GM23248 (cell line): ENCODE measurements at regions not wholly inside any gene's neighbourhood (a gene's known extent, or its start where the extent isn't known, plus 50 kb on each side); places are given as distances from the start of the nearest gene placed in this dataset.

ENCODE experiments used
- DNase-seq: peaks from one replicate; pipeline ENCODE4 v3.0.0-alpha.2; 2015
- H2AFZ ChIP-seq: fragments of 200-600 bp; sonication (generic); 2 replicates; pipeline ENCODE4 v1.6.1; 2016; ENCODE audit warnings: antibody characterized with exemption
- H3F3A ChIP-seq: fragments of 200-600 bp; sonication (generic); 2 replicates; pipeline ENCODE4 v1.6.1; 2016; ENCODE audit warnings: mild to moderate bottlenecking, antibody characterized with exemption, mixed run types; ENCODE audit not compliant: insufficient read depth
- H3K27ac ChIP-seq: fragments of 200-600 bp; sonication (generic); 2 replicates; pipeline ENCODE4 v1.5.1; 2016; ENCODE audit warnings: mild to moderate bottlenecking
- H3K27me3 ChIP-seq: fragments of 200-600 bp; sonication (generic); replicated peaks from 2 replicates; pipeline ENCODE4 v1.6.1; 2016; ENCODE audit warnings: mild to moderate bottlenecking; ENCODE audit not compliant: insufficient read depth
- H3K36me3 ChIP-seq: fragments of 200-600 bp; sonication (generic); 2 replicates; pipeline ENCODE4 v1.6.1; 2016; ENCODE audit warnings: low read depth, mild to moderate bottlenecking
- H3K4me1 ChIP-seq: fragments of 200-600 bp; sonication (generic); 2 replicates; pipeline ENCODE4 v1.6.1; 2016; ENCODE audit warnings: mild to moderate bottlenecking; ENCODE audit not compliant: insufficient read depth
- H3K4me2 ChIP-seq: fragments of 200-600 bp; sonication (generic); one replicate; pipeline ENCODE4 v1.6.1; 2016; ENCODE audit warnings: mild to moderate bottlenecking; ENCODE audit not compliant: unreplicated experiment
- H3K4me3 ChIP-seq: fragments of 200-600 bp; sonication (generic); 2 replicates; pipeline ENCODE4 v1.5.1; 2016; ENCODE audit warnings: mild to moderate bottlenecking
- H3K79me2 ChIP-seq: fragments of 200-600 bp; sonication (generic); 2 replicates; pipeline ENCODE4 v1.6.1; 2016; ENCODE audit warnings: mild to moderate bottlenecking; ENCODE audit not compliant: insufficient read depth
- H3K9ac ChIP-seq: fragments of 200-600 bp; sonication (generic); 2 replicates; pipeline ENCODE4 v1.6.1; 2016; ENCODE audit warnings: mild to moderate bottlenecking
- H3K9me2 ChIP-seq: fragments of 200-600 bp; sonication (generic); 2 replicates; pipeline ENCODE4 v1.6.1; 2016; ENCODE audit warnings: mixed run types, mild to moderate bottlenecking, moderate library complexity; ENCODE audit not compliant: insufficient read depth
- H3K9me3 ChIP-seq: fragments of 200-600 bp; sonication (generic); one replicate; pipeline ENCODE4 v1.6.1; 2017; ENCODE audit warnings: low read depth
- H4K20me1 ChIP-seq: fragments of 200-600 bp; sonication (generic); 2 replicates; pipeline ENCODE4 v1.6.0; 2016; ENCODE audit not compliant: insufficient read depth
- EZH2 ChIP-seq: fragments of 200-600 bp; sonication (generic); IDR thresholded peaks from 2 replicates; pipeline ENCODE4 v1.6.1; 2018; ENCODE audit warnings: antibody characterized with exemption, mild to moderate bottlenecking; ENCODE audit not compliant: insufficient read depth, poor library complexity, severe bottlenecking
- EZH2phosphoT487 ChIP-seq: fragments of 200-600 bp; sonication (generic); IDR thresholded peaks from 2 replicates; pipeline ENCODE4 v1.6.1; 2018; ENCODE audit warnings: antibody characterized with exemption, moderate library complexity, mild to moderate bottlenecking, low read depth; ENCODE audit not compliant: insufficient read depth
- WGBS, 2 experiments: methylation state at CpG; one replicate each; pipeline ENCODE4 v1.1.6; 2015 to 2017; ENCODE audit warnings: low lambda C conversion rate in 2 of 2, low coverage in 1 of 2; ENCODE audit errors: missing lambda C conversion rate in 2 of 2; 5-methylcytosine and 5-hydroxymethylcytosine counted together
- in situ Hi-C: fragments of 300-500 bp; cut with MboI; formaldehyde crosslinking; loops from 2 replicates; pipeline ENCODE4 v1.15.0; 2020

- Histone ChIP-seq H3F3A (no peaks in the 10 kb centered on the region), H3K9me2 (no peaks in the 10 kb centered on the region), H3K9me3 (no peaks in the 10 kb centered on the region), H3K4me2 (no peak overlapping the region), H2AFZ (no peak overlapping the region), H3K27me3 (no peaks in the 10 kb centered on the region), H3K4me1 (peaks cover 6% of the 10 kb centered on the region; the same call in 1 of the 2 replicates), H3K36me3 (no peaks in the 10 kb centered on the region), H3K27ac (no peak overlapping the region), H3K9ac (no peak overlapping the region), H3K4me3 (no peak overlapping the region), H4K20me1 (no peaks in the 10 kb centered on the region), H3K79me2 (no peaks in the 10 kb centered on the region)
- TF ChIP-seq EZH2phosphoT487: no peak
- TF ChIP-seq EZH2: no peak
- WGBS, 2 experiments: 85 to 88% methylated on average over 4 of the region's 4 CpGs
- DNase-seq: no peak
- in situ Hi-C loops: no loop called here
These were observed 547.3 kb upstream of the ZNF608 start for GRCh38 chr5:125293726-125294125.

DNA sequence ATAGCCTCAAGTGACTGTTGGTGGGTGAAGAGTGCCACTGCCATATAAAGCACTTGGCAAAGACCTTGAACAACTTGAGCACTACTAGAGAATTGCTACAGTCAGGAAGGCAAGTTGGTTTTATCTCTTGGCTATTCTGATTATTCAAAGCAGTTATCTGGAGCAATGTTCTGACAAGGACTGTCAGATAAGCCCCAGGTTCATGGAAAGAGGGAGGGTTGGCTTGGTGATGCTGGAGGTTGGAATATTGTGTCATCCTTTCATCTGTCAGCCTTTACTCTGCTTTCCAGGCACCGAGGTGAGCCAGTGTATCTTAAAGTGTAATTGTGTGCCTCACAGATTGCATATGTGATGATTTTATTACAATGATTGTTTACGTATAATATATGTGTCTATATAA lies 548.4 kb upstream of the ZNF608 start:
- Histone ChIP-seq H3K4me3 (no peak overlapping the region), H2AFZ (no peak overlapping the region), H3K36me3 (no peaks in the 10 kb centered on the region), H3F3A (no peaks in the 10 kb centered on the region), H3K27me3 (no peaks in the 10 kb centered on the region), H3K27ac (no peak overlapping the region), H3K4me2 (no peak overlapping the region), H3K4me1 (peaks cover 6% of the 10 kb centered on the region; the same call in 1 of the 2 replicates), H3K79me2 (no peaks in the 10 kb centered on the region), H3K9ac (no peak overlapping the region), H3K9me2 (no peaks in the 10 kb centered on the region), H4K20me1 (no peaks in the 10 kb centered on the region), H3K9me3 (no peaks in the 10 kb centered on the region)
- in situ Hi-C loops: no loop called here
- DNase-seq: no peak
- 71 to 81% methylated on average over 2 of the region's 2 CpGs for WGBS, 2 experiments
- TF ChIP-seq EZH2: no peak
- TF ChIP-seq EZH2phosphoT487: no peak

- peak; percentile 38 for DNase-seq
- Histone ChIP-seq H3K4me3 (no peak overlapping the region), H3K27ac (no peak overlapping the region), H3K4me2 (peak overlapping the region; percentile 16), H3K9me2 (no peaks in the 10 kb centered on the region), H3F3A (no peaks in the 10 kb centered on the region), H3K9me3 (no peaks in the 10 kb centered on the region), H3K79me2 (no peaks in the 10 kb centered on the region), H3K36me3 (no peaks in the 10 kb centered on the region), H3K9ac (no peak overlapping the region), H3K27me3 (no peaks in the 10 kb centered on the region), H3K4me1 (peaks cover 6% of the 10 kb centered on the region; the same call in 1 of the 2 replicates), H2AFZ (no peak overlapping the region), H4K20me1 (no peaks in the 10 kb centered on the region)
- in situ Hi-C loops: no loop called here
- 60 to 63% methylated on average over 4 of the region's 4 CpGs for WGBS, 2 experiments
- no peak for TF ChIP-seq EZH2
- no peak for TF ChIP-seq EZH2phosphoT487
These were observed 549.0 kb upstream of the ZNF608 start for GRCh38 chr5:125295405-125295872.

DNA sequence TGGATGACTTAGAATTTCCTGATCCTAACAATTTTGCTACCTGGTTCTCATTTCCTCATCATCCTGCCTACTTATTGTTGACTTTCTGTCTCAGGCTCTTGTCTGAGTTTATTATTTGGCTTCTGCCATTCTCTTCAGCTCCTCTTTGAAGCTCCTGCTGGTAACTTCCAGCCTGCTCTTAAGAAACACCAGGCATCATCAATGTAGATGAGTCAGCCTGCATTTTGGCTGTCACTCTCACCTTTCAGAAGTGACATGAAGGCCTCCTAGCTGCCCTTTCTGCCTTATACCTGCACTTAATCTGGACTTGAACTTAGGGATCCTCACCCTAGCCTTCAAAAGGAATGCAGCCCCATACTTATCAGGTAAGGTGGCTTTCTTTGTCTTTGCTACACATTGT lies 551.8 kb upstream of the ZNF608 start:
- Histone ChIP-seq H3F3A (no peaks in the 10 kb centered on the region), H3K9me3 (no peaks in the 10 kb centered on the region), H3K4me1 (peaks cover 6% of the 10 kb centered on the region; the same call in 1 of the 2 replicates), H2AFZ (no peak overlapping the region), H3K79me2 (no peaks in the 10 kb centered on the region), H3K27ac (no peak overlapping the region), H3K36me3 (no peaks in the 10 kb centered on the region), H3K9me2 (no peaks in the 10 kb centered on the region), H4K20me1 (no peaks in the 10 kb centered on the region), H3K4me2 (no peak overlapping the region), H3K9ac (no peak overlapping the region), H3K27me3 (no peaks in the 10 kb centered on the region), H3K4me3 (no peak overlapping the region)
- DNase-seq: peak; percentile 33
- TF ChIP-seq EZH2phosphoT487 (no peak), EZH2 (no peak)
- in situ Hi-C loops: no loop called here
